HEK293 (cell line): ENCODE measurements at regions not wholly inside any gene's neighbourhood (a gene's known extent, or its start where the extent isn't known, plus 50 kb on each side); places are given as distances from the start of the nearest gene placed in this dataset.

Experiments used
- CTCF ChIP-seq: fragments of 450-650 bp; formaldehyde crosslinking; IDR thresholded peaks from 2 replicates; pipeline ENCODE4 v1.5.1; 2016; ENCODE audit warnings: missing biosample characterization, missing genetic modification characterization
- GLI2 ChIP-seq: fragments of 450-650 bp; formaldehyde crosslinking; IDR thresholded peaks from 2 replicates; pipeline ENCODE4; 2017; ENCODE audit warnings: missing biosample characterization, missing genetic modification characterization, low read depth, borderline replicate concordance
- GLIS1 ChIP-seq: fragments of 450-650 bp; formaldehyde crosslinking; IDR thresholded peaks from 2 replicates; pipeline ENCODE4 v1.5.1; 2016; ENCODE audit warnings: missing biosample characterization, missing genetic modification characterization
- KLF16 ChIP-seq: fragments of 450-650 bp; formaldehyde crosslinking; IDR thresholded peaks from 2 replicates; pipeline ENCODE4 v1.5.1; 2017; ENCODE audit warnings: missing biosample characterization, missing genetic modification characterization
- OVOL3 ChIP-seq: fragments of 450-650 bp; formaldehyde crosslinking; IDR thresholded peaks from 2 replicates; pipeline ENCODE4 v1.5.1; 2016; ENCODE audit warnings: missing biosample characterization, missing genetic modification characterization
- ZFP69B ChIP-seq: fragments of 450-650 bp; formaldehyde crosslinking; IDR thresholded peaks from 2 replicates; pipeline ENCODE4 v1.5.1; 2016; ENCODE audit warnings: missing biosample characterization, missing genetic modification characterization
- ZNF133 ChIP-seq: fragments of 450-650 bp; formaldehyde crosslinking; IDR thresholded peaks from 2 replicates; pipeline ENCODE4 v1.5.1; 2016; ENCODE audit warnings: missing biosample characterization, missing genetic modification characterization
- ZNF24 ChIP-seq: fragments of 450-650 bp; formaldehyde crosslinking; IDR thresholded peaks from 2 replicates; pipeline ENCODE4 v1.5.1; 2016; ENCODE audit warnings: missing biosample characterization, missing genetic modification characterization
- ZNF354C ChIP-seq: fragments of 450-650 bp; formaldehyde crosslinking; IDR thresholded peaks from 2 replicates; pipeline ENCODE4 v1.5.1; 2016; ENCODE audit warnings: missing biosample characterization, missing genetic modification characterization, low read depth, borderline replicate concordance
- ZNF366 ChIP-seq: fragments of 450-650 bp; formaldehyde crosslinking; conservative IDR thresholded peaks from 2 replicates; pipeline ENCODE4 v1.5.1; 2016; ENCODE audit warnings: missing biosample characterization, missing genetic modification characterization
- ZNF549 ChIP-seq: fragments of 450-650 bp; IDR thresholded peaks from 2 replicates; pipeline ENCODE4 v1.5.1; 2018; ENCODE audit warnings: missing biosample characterization, missing genetic modification characterization, mild to moderate bottlenecking, inconsistent platforms, moderate library complexity
- ZNF626 ChIP-seq: fragments of 450-650 bp; sonication (Bioruptor Pico); formaldehyde crosslinking; IDR thresholded peaks from 2 replicates; pipeline ENCODE4 v1.5.1; 2018; ENCODE audit warnings: missing biosample characterization, missing genetic modification characterization, inconsistent platforms
- ZNF76 ChIP-seq: fragments of 450-650 bp; formaldehyde crosslinking; IDR thresholded peaks from 2 replicates; pipeline ENCODE4; 2016; ENCODE audit warnings: low read depth, missing biosample characterization, missing genetic modification characterization, borderline replicate concordance

- no peak for TF ChIP-seq ZNF76 (tag by site-specific recombination)
- TF ChIP-seq ZNF366 (tag by site-specific recombination): no peak
- no peak for TF ChIP-seq ZNF626 (tag by site-specific recombination)
- no peak for TF ChIP-seq CTCF (tag by site-specific recombination)
- no peak for TF ChIP-seq ZFP69B (tag by site-specific recombination)
- TF ChIP-seq KLF16 (tag by site-specific recombination): no peak
- TF ChIP-seq GLI2 (tag by site-specific recombination): no peak
- no peak for TF ChIP-seq OVOL3 (tag by site-specific recombination)
- no peak for TF ChIP-seq ZNF549 (tag by site-specific recombination)
- no peak for TF ChIP-seq ZNF354C (tag by site-specific recombination)
- TF ChIP-seq ZNF24 (tag by site-specific recombination): no peak
- TF ChIP-seq GLIS1: no peak
- TF ChIP-seq ZNF133 (tag by site-specific recombination): no peak
Measured at GRCh38 chr10:78846760-78847159, 222.0 kb upstream of the ZMIZ1 start.
